ENCODE measurements at regions not wholly inside any gene's neighbourhood (a gene's known extent, or its start where the extent isn't known, plus 50 kb on each side); places are given as distances from the start of the nearest gene placed in this dataset.

- H3K9me3 Mint-ChIP-seq: peaks cover 0 to 2% of the 10 kb centered on the region in 2 donors
- H3K27ac Mint-ChIP-seq: no peak overlapping the region
- H3K4me3 Mint-ChIP-seq: no peak overlapping the region
- no peaks in the 10 kb centered on the region for H3K36me3 Mint-ChIP-seq
- no peaks in the 10 kb centered on the region for H3K4me1 Mint-ChIP-seq
- ATAC-seq (replicated peaks) (no peak), DNase-seq (no peak)
- no peaks in the 10 kb centered on the region for H3K27me3 Mint-ChIP-seq
Observed at GRCh38 chr5:61949679-61950435, 356.1 kb upstream of the KIF2A start.

GRCh38 chr5:61951295-61951694, 354.7 kb upstream of the KIF2A start:
- ATAC-seq (replicated peaks): no peak
- Mint-ChIP-seq H3K4me1 (no peaks in the 10 kb centered on the region), H3K36me3 (no peaks in the 10 kb centered on the region), H3K4me3 (no peak overlapping the region), H3K27me3 (no peaks in the 10 kb centered on the region), H3K27ac (no peak overlapping the region), H3K9me3 (peaks cover 0 to 2% of the 10 kb centered on the region in 2 donors)
- DNase-seq: no peak

- Mint-ChIP-seq H3K9me3 (peaks cover 0 to 5% of the 10 kb centered on the region in 2 donors), H3K27me3 (no peaks in the 10 kb centered on the region), H3K36me3 (no peaks in the 10 kb centered on the region), H3K4me3 (no peak overlapping the region), H3K4me1 (no peaks in the 10 kb centered on the region), H3K27ac (no peak overlapping the region)
- DNase-seq (no peak), ATAC-seq (replicated peaks) (no peak)
Observed at GRCh38 chr5:61953913-61954312, 352.1 kb upstream of the KIF2A start.

- H3K4me3 Mint-ChIP-seq: no peak overlapping the region
- no peak overlapping the region for H3K27ac Mint-ChIP-seq
- no peak for ATAC-seq (replicated peaks)
Observed at GRCh38 chr5:61964201-61964600, 341.8 kb upstream of the KIF2A start.

GRCh38 chr5:61965069-61965468, 340.9 kb upstream of the KIF2A start:
- ATAC-seq (replicated peaks) (no peak), DNase-seq (no peak)
- Mint-ChIP-seq H3K4me3 (no peak overlapping the region), H3K36me3 (no peaks in the 10 kb centered on the region), H3K27ac (no peak overlapping the region), H3K4me1 (no peaks in the 10 kb centered on the region), H3K9me3 (no peaks in the 10 kb centered on the region), H3K27me3 (peaks cover 7 to 12% of the 10 kb centered on the region in 2 donors)

More at GRCh38 chr5:61964201-61964600, 341.8 kb upstream of the KIF2A start:
- Mint-ChIP-seq H3K4me1 (no peaks in the 10 kb centered on the region), H3K9me3 (no peaks in the 10 kb centered on the region), H3K27me3 (peaks cover 7 to 12% of the 10 kb centered on the region in 2 donors), H3K36me3 (no peaks in the 10 kb centered on the region)
- no peak for DNase-seq

GRCh38 chr5:61965490-61965889, 340.5 kb upstream of the KIF2A start:
- ATAC-seq (replicated peaks): no peak
- Mint-ChIP-seq H3K9me3 (no peaks in the 10 kb centered on the region), H3K27me3 (peaks cover 7 to 12% of the 10 kb centered on the region in 2 donors), H3K27ac (no peak overlapping the region), H3K36me3 (no peaks in the 10 kb centered on the region), H3K4me3 (no peak overlapping the region), H3K4me1 (no peaks in the 10 kb centered on the region)
- no peak for DNase-seq

GRCh38 chr5:61966296-61966955, 339.6 kb upstream of the KIF2A start:
- Mint-ChIP-seq H3K36me3 (no peaks in the 10 kb centered on the region), H3K4me1 (no peaks in the 10 kb centered on the region), H3K27ac (no peak overlapping the region), H3K9me3 (no peaks in the 10 kb centered on the region), H3K4me3 (no peak overlapping the region), H3K27me3 (peaks cover 7 to 12% of the 10 kb centered on the region in 2 donors)
- ATAC-seq (replicated peaks) (no peak), DNase-seq (no peak)

- H3K27me3 Mint-ChIP-seq: peaks cover 12% of the 10 kb centered on the region in 2 donors
- no peak for DNase-seq
- no peaks in the 10 kb centered on the region for H3K36me3 Mint-ChIP-seq
- H3K4me3 Mint-ChIP-seq: no peak overlapping the region
- ATAC-seq (replicated peaks): no peak
- no peaks in the 10 kb centered on the region for H3K9me3 Mint-ChIP-seq
- no peaks in the 10 kb centered on the region for H3K4me1 Mint-ChIP-seq
- no peak overlapping the region for H3K27ac Mint-ChIP-seq
Observed at GRCh38 chr5:61966997-61967396, 339.0 kb upstream of the KIF2A start.

GRCh38 chr5:61967681-61968080, 338.3 kb upstream of the KIF2A start:
- ATAC-seq (replicated peaks): no peak

GRCh38 chr5:61969347-61969746, 336.7 kb upstream of the KIF2A start:
- H3K27me3 Mint-ChIP-seq: peaks cover 16 to 18% of the 10 kb centered on the region in 2 donors
- no peak for DNase-seq
- no peaks in the 10 kb centered on the region for H3K36me3 Mint-ChIP-seq
- ATAC-seq (replicated peaks): no peak
- H3K9me3 Mint-ChIP-seq: no peaks in the 10 kb centered on the region
- H3K4me1 Mint-ChIP-seq: no peaks in the 10 kb centered on the region
- no peak overlapping the region for H3K4me3 Mint-ChIP-seq
- no peak overlapping the region for H3K27ac Mint-ChIP-seq

More at GRCh38 chr5:61967681-61968080, 338.3 kb upstream of the KIF2A start:
- Mint-ChIP-seq H3K9me3 (no peaks in the 10 kb centered on the region), H3K27me3 (peaks cover 12 to 13% of the 10 kb centered on the region in 2 donors), H3K36me3 (no peaks in the 10 kb centered on the region), H3K4me3 (no peak overlapping the region), H3K4me1 (no peaks in the 10 kb centered on the region), H3K27ac (no peak overlapping the region)
- DNase-seq: no peak

GRCh38 chr5:61969755-61970154, 336.3 kb upstream of the KIF2A start:
- Mint-ChIP-seq H3K27ac (no peak overlapping the region), H3K9me3 (no peaks in the 10 kb centered on the region), H3K4me1 (no peaks in the 10 kb centered on the region)

GRCh38 chr5:61970218-61970617, 335.8 kb upstream of the KIF2A start:
- no peaks in the 10 kb centered on the region for H3K4me1 Mint-ChIP-seq
- H3K9me3 Mint-ChIP-seq: no peaks in the 10 kb centered on the region
- H3K27ac Mint-ChIP-seq: no peak overlapping the region
- DNase-seq (no peak), ATAC-seq (replicated peaks) (no peak)
- H3K27me3 Mint-ChIP-seq: peaks cover 16 to 18% of the 10 kb centered on the region in 2 donors
- H3K4me3 Mint-ChIP-seq: no peak overlapping the region
- H3K36me3 Mint-ChIP-seq: no peaks in the 10 kb centered on the region

More at GRCh38 chr5:61969755-61970154, 336.3 kb upstream of the KIF2A start:
- H3K27me3 Mint-ChIP-seq: peaks cover 16 to 18% of the 10 kb centered on the region in 2 donors
- no peak overlapping the region for H3K4me3 Mint-ChIP-seq
- ATAC-seq (replicated peaks) (no peak), DNase-seq (no peak)
- H3K36me3 Mint-ChIP-seq: no peaks in the 10 kb centered on the region

- ATAC-seq (replicated peaks) (no peak), DNase-seq (no peak)
- Mint-ChIP-seq H3K27ac (no peak overlapping the region), H3K4me3 (no peak overlapping the region), H3K36me3 (no peaks in the 10 kb centered on the region), H3K9me3 (no peaks in the 10 kb centered on the region), H3K27me3 (peaks cover 6 to 9% of the 10 kb centered on the region in 2 donors), H3K4me1 (no peaks in the 10 kb centered on the region)
Observed at GRCh38 chr5:61974680-61975079, 331.3 kb upstream of the KIF2A start.

- H3K4me3 Mint-ChIP-seq: no peak overlapping the region
- ATAC-seq (replicated peaks): no peak
- peaks cover 0 to 11% of the 10 kb centered on the region in 2 donors for H3K27me3 Mint-ChIP-seq
- no peak for DNase-seq
- no peak overlapping the region for H3K27ac Mint-ChIP-seq
- H3K36me3 Mint-ChIP-seq: no peaks in the 10 kb centered on the region
- peaks cover 0 to 3% of the 10 kb centered on the region in 2 donors for H3K9me3 Mint-ChIP-seq
- H3K4me1 Mint-ChIP-seq: no peaks in the 10 kb centered on the region
Observed at GRCh38 chr5:61981886-61982285, 324.1 kb upstream of the KIF2A start.

GRCh38 chr5:61991430-61991829, 314.6 kb upstream of the KIF2A start:
- Mint-ChIP-seq H3K4me1 (no peaks in the 10 kb centered on the region), H3K9me3 (no peaks in the 10 kb centered on the region), H3K27me3 (no peaks in the 10 kb centered on the region), H3K36me3 (no peaks in the 10 kb centered on the region), H3K4me3 (no peak overlapping the region), H3K27ac (no peak overlapping the region)
- ATAC-seq (replicated peaks): no peak
- DNase-seq: no peak
